GM13977 (cell line): ENCODE measurements at regions not wholly inside any gene's neighbourhood (a gene's known extent, or its start where the extent isn't known, plus 50 kb on each side); places are given as distances from the start of the nearest gene placed in this dataset.

ENCODE experiments used
- DNase-seq: peaks from one replicate; pipeline ENCODE4 v3.0.0; 2012; ENCODE audit warnings: low spot score
- in situ Hi-C: fragments of 300-500 bp; cut with MboI; formaldehyde crosslinking; loops from one replicate; pipeline ENCODE4 v1.12.0; 2022; ENCODE audit warnings: low sequenced_read_pairs, low pct_unique_long_range_greater_than_20kb, mixed read lengths, inconsistent platforms; ENCODE audit not compliant: unreplicated experiment
- TF ChIP-seq, protein P1 (sequence below): IDR thresholded peaks from 2 replicates; pipeline ENCODE4 v1.5.1; 2012; ENCODE audit warnings: mild to moderate bottlenecking, control low read depth; ENCODE audit not compliant: insufficient read depth; ENCODE audit errors: extremely low read depth, missing control alignments

DNA sequence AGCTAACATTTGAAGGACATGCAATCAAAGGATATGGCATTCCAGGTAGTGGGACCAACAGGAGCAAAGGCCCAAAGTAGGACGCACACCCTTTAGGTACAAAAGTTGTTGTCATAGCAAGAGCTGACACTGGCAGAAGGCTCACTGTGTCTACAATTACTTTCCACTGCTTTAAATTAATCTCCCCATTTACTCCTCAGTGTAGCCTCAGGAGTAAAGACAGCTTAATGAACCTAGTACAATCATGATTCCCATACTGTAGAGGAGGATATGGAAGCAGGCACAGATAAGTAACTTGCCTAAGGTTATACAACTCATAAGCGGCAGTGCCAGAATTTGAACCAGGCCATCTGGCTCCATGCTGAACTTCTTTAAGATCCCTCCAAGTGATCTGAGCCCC is 212.9 kb upstream of the SFSWAP start:
- TF ChIP-seq, protein P1, sequence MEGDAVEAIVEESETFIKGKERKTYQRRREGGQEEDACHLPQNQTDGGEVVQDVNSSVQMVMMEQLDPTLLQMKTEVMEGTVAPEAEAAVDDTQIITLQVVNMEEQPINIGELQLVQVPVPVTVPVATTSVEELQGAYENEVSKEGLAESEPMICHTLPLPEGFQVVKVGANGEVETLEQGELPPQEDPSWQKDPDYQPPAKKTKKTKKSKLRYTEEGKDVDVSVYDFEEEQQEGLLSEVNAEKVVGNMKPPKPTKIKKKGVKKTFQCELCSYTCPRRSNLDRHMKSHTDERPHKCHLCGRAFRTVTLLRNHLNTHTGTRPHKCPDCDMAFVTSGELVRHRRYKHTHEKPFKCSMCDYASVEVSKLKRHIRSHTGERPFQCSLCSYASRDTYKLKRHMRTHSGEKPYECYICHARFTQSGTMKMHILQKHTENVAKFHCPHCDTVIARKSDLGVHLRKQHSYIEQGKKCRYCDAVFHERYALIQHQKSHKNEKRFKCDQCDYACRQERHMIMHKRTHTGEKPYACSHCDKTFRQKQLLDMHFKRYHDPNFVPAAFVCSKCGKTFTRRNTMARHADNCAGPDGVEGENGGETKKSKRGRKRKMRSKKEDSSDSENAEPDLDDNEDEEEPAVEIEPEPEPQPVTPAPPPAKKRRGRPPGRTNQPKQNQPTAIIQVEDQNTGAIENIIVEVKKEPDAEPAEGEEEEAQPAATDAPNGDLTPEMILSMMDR = no peak
- in situ Hi-C loops = no loop called here
- no peak for DNase-seq

DNA sequence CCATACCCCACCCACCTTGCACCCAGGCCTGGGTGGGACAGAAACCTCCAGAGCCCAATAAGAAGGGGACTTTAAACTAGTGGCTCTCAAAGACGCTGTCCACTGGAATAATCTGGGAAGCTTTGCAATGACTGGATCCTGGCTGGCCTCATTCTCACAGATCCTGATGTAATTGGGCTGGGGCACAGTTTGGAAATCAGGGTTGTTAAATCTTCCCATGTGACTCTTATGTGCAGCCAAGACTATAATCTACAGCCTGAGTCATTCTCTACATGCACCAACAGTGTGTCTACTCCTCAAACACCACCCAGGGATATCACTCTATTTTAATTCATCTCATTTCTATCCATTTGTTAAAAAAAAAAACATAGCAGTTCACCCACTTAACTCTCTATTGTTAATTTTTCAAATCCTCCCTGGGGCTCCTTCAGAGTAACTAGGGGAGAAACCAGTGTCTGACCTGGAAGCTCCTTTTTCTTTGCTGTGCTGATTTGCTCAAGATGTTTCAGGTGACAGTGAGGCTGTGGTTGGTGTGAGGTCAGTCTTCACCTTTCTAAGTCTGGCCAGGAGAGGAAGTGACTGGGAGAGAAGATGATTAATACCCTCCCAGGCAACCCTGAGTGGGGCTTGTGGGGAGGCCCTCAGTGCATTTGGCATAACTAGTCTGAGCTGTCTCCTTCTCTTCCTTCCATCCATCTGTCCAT is 211.6 kb upstream of the SFSWAP start:
- TF ChIP-seq, protein P1 = no peak
- in situ Hi-C loops = no loop called here
- no peak for DNase-seq

DNA sequence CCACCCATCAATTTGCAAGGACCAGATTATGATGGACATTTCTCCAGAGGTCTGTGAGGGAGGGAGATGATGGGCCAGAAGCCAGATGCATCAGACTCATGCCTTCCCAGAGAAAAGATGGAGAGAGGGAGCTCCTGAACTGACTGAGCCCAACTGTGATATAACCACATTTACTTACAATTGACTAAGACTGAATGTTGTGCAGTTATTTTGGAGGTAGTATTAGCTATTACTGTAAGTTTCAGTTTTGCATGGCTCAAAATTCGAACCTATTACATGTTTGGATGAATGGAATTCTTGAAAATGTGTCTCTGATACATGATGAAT is 211.1 kb upstream of the SFSWAP start:
- TF ChIP-seq, protein P1 = no peak
- DNase-seq = no peak
- in situ Hi-C loops = no loop called here

DNA sequence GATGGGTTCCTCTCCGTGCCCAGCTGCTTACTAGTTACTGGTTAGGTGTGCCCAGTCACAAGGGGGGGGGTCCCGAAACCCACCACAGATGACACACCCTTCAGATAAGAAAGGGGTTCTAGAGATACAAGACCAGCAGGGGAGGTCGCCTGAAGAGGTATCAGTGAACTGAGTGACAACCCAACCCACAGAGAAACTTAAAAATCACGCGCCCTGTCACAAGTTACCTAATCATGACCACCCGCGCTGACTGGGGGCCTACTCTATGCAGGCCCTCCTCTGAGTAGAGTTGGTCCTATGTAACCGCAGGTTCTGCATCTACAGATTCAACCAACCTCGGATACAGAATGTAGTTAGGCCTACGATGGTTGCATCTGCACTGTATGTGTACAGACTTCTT is 210.3 kb upstream of the SFSWAP start:
- TF ChIP-seq, protein P1 = no peak
- DNase-seq = no peak
- in situ Hi-C loops = no loop called here

DNA sequence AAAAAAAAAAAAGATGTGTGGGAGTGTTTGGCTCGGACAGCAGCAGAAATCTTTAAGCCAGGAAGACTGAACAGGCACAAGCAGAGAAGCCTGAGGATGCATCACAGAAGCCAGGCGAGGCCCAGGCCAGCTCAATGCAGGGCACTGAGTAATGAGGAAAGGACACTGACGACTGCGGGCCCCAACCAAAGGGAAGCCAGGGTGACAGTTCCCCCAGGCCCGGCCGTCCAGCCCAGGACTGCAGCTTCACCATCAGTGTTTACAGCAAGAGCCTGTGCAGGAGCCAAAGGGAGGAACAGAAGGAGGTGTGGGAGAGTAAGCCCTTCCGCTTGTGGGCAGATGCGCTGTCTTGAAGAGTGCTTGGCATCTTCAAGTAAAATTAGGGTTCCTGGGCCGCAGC is 205.3 kb upstream of the SFSWAP start:
- DNase-seq = no peak
- in situ Hi-C loops = no loop called here
- TF ChIP-seq, protein P1 = no peak

DNA sequence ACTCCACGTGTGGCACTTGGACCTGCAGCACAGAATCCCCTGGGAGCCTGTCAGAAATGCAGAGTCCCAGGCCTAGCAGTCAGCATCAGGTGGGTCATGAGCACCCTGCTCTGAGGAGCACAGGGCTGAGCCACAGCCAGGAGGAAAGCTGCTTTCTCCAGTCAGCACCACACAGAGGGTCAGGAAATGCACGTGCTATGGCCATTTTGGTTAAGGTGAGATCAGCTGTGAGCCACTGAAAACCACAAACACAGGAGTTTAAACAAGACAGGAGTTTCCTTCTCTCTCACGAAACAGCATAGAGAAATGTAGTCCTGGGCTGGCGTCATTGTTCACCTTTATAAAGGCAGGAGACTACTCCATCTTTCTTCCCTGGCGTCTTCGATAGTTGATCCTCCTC is 204.5 kb upstream of the SFSWAP start:
- TF ChIP-seq, protein P1 = no peak
- in situ Hi-C loops = no loop called here
- no peak for DNase-seq

DNA sequence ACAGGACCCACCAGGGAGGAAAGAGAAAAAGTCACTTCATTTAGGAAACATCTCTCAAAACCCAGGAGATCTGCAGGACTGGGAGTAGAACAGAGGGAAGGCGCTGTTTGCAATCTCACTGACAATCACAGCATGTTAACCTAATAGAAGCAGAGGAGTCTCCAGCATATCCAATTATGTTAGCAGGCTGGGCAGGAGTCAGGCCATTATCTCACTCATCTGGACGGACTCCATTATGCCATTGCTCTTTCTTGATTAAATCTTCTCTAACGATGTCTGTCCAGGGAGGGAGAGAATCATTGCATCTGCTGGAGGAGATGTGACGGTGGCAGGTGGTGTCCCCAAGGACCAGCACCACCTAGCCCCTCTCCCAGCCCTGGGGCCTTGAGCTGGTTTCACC is 203.8 kb upstream of the SFSWAP start:
- TF ChIP-seq, protein P1 = no peak
- in situ Hi-C loops = no loop called here
- DNase-seq = no peak
